DMS 273 (cell line): ENCODE measurements at regions not wholly inside any gene's neighbourhood (a gene's known extent, or its start where the extent isn't known, plus 50 kb on each side); places are given as distances from the start of the nearest gene placed in this dataset.

ENCODE experiments used
- DNase-seq: peaks from one replicate; lab custom pipeline; 2025; ENCODE audit not compliant: unreplicated experiment; lab: John Stamatoyannopoulos, UW

DNA sequence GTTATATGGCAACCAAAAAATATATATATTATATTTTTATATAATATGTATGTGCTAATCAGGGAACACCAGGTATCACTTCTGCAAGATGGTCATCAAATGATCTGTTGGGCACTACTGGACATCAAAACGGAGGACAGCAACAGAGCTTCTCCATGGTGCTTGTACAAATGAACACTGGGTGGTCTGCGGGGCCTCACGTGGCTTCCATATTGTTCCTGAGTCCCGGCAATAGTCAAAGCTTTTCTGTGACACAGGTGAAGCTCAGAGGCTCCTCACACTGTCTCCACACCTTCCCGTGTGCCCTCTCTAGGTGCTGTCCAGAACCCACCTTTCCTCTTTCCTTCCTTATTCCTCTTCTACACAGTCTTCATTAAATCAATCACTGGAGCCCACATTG is 149.9 kb upstream of the PIRT start:
- no peak for DNase-seq

DNA sequence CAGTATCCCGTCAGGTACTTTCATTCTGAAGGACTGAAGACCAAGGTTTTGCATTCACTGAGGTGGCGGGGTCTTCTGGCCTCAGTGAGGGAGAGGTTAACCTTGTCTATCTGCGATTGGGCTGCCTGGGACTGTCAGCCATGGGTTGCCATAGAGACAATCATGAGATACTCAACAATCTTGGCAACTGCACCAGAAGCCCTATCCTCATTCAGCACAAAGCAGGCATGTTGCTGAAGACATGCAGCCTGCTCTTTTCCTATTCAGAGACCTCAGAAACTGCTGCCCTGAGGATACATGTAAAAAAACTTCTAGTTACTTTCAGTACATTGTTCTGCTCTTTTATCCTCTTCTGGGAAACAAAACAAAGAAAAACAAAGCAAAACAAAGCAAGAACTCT is 146.3 kb upstream of the PIRT start:
- DNase-seq = no peak

DNA sequence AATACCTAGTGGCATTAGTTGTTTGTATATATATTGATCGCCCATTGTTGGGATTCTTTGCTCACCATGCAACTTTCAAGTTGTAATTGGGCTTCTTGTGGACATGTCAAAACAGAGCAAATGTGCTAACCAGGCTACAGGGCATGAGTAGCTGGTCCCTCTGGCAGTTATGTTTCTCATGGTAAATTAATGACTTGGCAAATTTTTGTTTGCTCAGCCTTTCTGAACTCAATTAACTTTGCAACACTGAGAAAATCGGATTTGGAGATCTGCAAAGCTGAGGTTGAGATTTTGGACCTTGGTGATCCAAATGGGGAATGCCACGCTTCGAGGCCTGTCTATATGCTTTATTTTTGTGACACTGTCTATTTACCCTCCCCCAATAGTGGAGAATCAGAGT is 138.5 kb upstream of the PIRT start:
- no peak for DNase-seq

DNA sequence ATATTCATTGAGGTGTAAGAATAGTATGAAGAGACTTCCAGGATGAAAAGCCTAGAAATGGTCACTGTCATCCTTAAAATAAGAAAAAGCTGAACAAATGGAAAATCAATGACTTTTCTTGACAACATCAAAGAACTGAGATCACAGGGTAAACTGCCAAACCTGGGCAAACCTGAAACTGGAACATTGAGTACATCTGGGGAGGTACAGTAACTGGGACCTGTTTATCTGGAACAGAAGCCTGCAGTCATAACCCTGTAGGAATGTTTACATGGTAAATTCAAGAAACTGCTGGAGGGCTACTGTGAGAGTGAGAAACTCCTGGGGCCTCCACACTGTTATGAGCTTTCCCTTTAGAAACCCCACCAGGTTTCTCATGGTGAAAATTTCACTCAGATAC is 130.1 kb upstream of the PIRT start:
- no peak for DNase-seq

DNA sequence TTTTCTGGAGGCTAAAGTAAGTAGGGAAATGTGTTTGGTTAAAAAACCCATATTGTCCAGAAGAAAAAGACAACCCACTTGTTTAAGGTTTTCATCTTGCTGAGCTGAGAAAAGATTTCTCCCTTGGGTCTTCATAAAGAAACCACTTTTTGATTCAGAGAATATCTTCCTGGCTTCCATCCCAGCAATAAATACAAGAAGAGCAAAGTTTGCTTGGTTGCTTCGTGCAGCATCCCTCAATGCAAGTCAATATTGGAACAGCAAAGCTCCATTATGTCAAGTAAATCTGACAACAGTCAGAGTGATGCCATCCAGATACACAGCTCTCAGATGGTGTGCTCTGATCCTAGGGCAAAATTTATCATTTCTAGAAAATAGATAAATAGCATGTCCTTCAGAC is 118.9 kb upstream of the PIRT start:
- DNase-seq = no peak

DNA sequence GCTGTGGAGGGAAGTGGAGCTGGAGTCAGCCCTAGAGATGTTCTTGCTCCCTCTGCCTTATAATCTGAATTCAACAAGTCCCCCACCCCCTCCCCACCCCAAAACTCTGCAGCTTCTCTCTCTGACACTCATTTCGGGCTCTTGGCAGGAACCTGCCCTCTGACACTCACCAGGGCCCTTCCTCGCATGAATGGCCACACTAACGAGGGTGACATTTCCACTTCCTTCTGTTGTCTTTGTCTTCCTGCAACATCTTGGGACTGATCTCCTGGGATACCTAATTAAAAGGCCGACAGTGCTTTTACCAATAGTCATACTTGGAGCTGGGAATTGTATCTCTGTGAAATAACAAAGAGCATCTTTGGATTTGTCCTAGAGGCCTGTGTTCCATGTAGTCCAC is 106.9 kb upstream of the PIRT start:
- no peak for DNase-seq

DNA sequence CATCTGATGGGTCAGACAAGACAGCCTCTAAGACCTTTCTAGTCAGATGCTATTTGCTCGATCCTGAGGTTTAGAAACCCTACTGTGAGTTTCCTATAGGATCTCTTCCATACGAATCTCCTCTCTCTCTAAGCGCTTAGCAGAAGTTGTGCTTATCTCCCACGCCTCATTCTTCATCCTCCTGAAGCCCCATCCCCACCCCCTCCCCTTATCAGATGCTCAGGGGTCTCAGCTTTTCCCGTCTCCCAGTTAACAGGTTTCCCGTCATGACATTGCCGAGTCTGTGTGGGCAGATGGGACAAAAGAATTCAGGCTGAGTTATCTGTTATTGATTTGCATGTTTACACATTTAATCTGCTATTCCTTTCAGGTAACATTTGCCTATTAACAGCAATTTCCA is 99.0 kb upstream of the PIRT start:
- DNase-seq = no peak

DNA sequence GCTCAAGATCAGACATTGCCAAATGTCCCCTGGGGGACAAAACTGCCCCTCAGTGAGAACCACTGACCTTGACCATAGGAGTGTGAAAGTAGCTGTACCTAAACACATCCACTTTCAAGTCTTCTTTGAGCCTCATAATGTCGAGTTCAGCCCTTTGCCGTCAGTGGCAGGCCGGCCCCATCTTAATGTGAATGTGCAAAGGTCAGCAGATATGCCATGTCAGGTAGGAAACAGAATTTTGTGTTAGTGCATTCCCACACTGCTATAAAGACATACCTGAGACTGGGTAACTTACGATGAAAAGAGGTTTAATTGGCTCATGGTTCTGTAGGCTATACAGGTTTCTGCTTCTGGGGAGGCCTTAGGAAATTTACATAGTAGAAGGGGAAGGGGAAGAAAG is 95.1 kb upstream of the PIRT start:
- DNase-seq = no peak

DNA sequence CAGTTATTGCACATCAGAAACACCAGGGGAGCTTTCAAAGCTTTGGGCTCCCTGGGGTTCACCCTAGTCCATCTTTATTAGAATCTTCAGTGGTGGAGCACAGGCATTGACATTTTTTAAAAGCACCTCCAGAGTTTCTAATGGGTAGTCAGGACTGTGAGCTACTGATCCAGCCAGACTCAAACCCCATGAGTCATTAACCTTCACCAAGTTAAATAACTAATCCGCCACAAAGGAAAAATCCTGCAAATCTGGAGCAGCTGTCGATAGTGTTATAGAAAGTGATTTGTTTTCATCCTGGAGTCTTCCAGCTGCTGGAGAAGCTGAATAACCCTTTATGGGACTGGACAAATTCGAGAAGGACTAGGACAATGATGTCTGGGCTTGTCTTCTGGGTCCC is 93.2 kb upstream of the PIRT start:
- DNase-seq = no peak

DNA sequence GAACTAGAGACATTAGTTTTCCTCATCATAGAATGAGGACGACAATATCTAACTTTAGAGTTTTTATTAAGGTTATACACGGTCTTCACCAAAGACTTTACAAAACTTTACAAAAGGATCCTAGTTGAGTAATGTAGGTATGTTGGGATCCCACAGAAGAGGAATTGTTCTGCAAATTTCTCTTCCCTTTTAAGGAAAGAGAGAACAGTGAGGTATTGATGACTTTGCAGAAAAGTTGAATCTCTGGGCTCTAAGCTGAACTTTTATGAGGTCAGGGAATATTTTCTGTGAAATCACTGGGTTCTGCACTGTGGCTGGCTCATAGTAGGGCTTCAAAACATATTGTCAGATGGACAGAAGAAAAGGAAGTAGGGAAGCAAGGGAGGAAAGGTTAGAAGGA is 89.8 kb upstream of the PIRT start:
- DNase-seq = no peak

DNA sequence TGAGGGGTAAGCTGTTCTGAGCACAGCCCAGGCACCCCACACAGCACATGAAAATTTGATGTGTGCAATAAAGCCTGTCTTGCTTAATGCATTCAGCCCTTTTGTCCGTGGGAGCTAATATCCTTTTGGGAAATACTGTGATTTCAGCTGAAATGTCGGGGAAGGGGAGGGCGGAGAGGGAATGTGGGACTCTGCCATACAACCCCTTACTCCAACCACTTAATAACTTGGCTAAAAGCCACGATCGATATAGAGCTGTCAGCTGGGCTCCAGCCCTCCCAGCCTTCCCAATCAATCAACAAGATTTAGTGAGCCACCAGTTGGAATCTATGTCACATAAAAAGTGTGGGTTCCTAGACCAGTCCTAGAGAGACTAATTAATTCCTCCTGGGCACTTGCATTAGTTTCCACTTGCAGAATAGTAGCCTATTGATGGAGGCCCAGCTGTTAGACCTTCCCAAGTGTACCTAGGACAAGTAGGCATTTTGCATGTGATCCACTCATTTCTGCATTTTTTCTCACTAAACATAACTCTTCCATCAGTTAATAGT is 82.7 kb upstream of the PIRT start:
- no peak for DNase-seq

DNA sequence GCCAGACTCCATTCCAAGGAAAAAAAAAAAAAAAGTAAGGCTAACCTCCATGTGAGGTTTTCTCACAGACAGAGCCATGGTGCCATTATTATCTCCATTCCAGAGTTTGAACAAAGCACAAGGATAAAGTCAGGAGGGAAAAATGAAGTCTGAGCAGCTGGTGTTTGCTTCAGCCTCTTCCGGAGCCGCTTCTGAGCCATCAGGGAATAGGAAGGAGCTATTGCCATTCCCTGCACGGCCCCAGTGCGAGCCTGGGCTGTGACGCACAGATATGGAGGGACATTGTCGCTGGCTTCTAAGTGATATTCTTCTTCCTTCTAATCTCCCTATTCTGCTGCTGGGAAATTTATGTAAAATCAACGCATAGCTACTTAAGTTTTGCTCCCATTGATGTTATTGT is 69.5 kb upstream of the PIRT start:
- DNase-seq = no peak

DNA sequence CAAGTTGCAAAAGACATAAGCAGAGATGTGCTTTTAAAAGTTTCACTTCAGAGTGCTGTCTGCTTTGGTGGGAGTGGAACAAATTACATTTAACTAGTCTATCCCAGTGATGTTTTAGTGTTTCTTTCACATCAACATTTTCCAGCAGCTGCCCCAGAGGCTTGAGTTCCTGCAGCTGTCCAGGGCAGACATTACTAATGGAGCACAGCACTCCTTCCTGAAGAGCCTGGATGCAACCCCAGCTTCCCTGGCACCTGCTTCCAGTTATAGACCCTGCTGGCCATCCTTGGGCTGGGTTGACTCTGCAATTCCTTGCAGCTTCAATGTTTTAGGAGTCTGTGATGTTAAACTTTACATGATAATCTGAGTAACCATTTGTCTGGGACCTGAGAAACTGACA is 61.4 kb upstream of the PIRT start:
- peak; percentile 5 for DNase-seq

DNA sequence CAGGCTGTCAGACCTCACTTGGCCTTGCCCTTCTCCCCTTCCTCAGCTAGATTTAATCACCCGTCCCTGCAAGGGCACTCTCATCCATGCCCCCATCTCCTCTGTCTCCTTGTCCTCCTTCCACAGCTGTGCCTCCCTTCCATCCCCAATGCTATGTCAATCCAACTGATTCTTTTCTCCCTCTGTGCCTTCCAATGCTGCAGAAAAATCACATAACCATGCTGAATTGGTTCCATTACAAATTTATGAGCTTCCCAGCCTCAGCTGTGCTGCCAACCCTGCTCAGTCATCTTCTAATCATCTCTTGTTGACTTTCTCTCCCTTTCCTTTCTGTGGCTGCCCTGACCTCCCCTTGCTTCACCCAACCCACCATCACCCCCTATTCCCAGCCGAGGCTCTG is 56.3 kb upstream of the PIRT start:
- DNase-seq = no peak

DNA sequence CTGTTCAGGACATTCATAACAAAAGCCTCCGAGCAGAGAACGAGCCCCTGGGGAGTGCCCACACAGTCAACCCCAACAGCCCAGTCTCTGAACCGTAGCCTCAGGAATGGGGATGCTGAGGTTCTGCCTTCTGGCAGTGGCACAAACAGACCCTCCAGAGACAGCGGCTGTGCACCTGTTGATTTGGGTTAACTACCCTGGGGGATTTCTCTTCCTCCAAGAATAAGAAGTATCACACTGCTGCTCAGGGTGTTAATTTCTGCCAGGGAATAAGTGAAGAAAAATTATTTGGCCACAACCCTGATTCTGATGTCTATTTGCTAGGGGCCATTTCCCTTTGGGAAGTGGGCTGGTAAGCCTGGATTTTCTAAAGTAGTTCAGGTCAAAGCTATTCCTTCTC is 51.0 kb upstream of the PIRT start:
- DNase-seq = no peak
